Muscle of leg (tissue), 3 donors: ENCODE measurements at regions not wholly inside any gene's neighbourhood (a gene's known extent, or its start where the extent isn't known, plus 50 kb on each side); places are given as distances from the start of the nearest gene placed in this dataset.

ENCODE experiments used
- DNase-seq: peaks from one replicate; pipeline ENCODE4 v3.0.0; 2013
- H3K27ac ChIP-seq: one replicate; pipeline ENCODE4 v1.5.1; 2013; ENCODE audit warnings: mild to moderate bottlenecking, low read length, control low read depth
- H3K27me3 ChIP-seq: one replicate; pipeline ENCODE4 v1.6.1; 2013; ENCODE audit warnings: low read length; ENCODE audit not compliant: control insufficient read depth, insufficient read depth
- H3K36me3 ChIP-seq: one replicate; pipeline ENCODE4 v1.6.1; 2013; ENCODE audit warnings: low read length; ENCODE audit not compliant: control insufficient read depth, insufficient read depth
- H3K4me1 ChIP-seq: one replicate; pipeline ENCODE4 v1.6.1; 2013; ENCODE audit warnings: low read length; ENCODE audit not compliant: control insufficient read depth, insufficient read depth
- H3K4me3 ChIP-seq: one replicate; pipeline ENCODE4 v1.5.1; 2013; ENCODE audit warnings: low read length, control low read depth
- H3K9me3 ChIP-seq: replicated peaks from 2 replicates; pipeline ENCODE4 v1.6.1; 2013; ENCODE audit warnings: low read depth, low read length; ENCODE audit not compliant: control insufficient read depth
- WGBS: methylation state at CpG from one replicate; pipeline ENCODE4 v1.1.5; 2013; ENCODE audit warnings: missing lambda C conversion rate; ENCODE audit not compliant: insufficient coverage; 5-methylcytosine and 5-hydroxymethylcytosine counted together

DNA sequence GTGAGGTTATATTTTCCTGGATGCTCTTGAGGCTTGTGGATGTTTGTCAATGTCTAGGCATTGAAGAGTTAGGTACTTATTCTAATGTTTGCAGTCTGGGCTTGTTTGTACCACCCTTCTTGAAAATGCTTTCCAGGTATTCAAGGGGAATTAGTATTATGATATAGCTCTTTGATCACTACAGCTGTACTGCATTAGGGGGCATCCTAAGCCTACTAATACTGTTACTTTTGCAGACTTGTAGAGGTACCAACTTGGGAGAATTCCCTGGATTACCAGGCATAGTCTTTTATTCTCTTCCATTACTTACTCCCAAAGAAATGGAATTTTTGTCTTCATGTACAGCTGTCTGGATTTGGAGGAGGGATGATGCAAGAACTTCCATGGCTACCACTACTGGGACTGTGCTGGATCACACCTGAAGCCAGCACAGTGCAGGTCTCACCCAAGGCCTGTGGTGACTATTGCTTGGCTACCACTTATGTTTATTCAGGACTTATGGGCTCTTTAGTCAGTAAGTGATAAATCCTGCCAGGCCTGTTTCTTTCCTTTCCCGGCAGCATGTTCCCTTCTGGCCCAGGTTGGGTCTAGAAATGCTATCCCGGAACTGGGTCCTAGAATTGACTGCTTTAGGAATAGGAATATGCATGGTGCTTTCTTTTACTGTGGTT, 402.9 kb downstream of the IL20RB start:
- H3K9me3 ChIP-seq: peaks cover 7% of the 10 kb centered on the region
- H3K36me3 ChIP-seq: no peaks in the 10 kb centered on the region
- no peak overlapping the region for H3K27ac ChIP-seq
- H3K4me1 ChIP-seq: no peaks in the 10 kb centered on the region
- DNase-seq: no peak
- no peaks in the 10 kb centered on the region for H3K27me3 ChIP-seq
- 43% methylated on average over 1 of the region's 2 CpGs for WGBS
- no peak overlapping the region for H3K4me3 ChIP-seq

DNA sequence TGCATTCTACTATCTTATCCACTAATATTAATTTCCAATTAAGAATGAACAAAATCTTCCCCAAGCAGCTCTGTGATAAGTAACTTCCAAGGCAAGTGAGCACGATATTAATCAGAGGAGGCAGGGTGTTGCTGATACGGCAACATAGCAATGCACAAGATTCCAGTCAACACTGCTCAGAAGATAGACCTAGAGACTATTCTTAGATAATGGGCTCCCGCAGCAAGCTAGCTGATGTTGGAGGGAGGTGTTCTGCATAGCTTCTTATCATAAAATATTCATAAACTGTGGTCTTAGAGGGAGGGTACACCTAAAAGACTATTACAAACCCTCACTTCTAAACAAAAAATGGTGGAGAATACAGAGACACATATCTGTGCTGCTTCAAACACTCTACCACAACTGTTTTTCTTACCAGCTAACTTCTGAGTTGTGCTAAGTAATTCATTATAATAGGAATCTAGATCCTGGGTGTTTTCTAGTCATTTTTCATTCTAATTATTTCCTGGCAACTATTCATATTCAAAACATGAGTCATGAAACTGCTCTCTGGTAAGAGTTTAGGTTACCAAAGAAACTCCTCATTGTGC, 382.0 kb upstream of the SOX14 start:
- no peak overlapping the region for H3K4me3 ChIP-seq
- no peaks in the 10 kb centered on the region for H3K4me1 ChIP-seq
- peaks cover 3% of the 10 kb centered on the region for H3K9me3 ChIP-seq
- no peak for DNase-seq
- H3K27ac ChIP-seq: no peak overlapping the region
- 100% methylated on average over 1 of the region's 3 CpGs for WGBS
- H3K36me3 ChIP-seq: no peaks in the 10 kb centered on the region
- no peaks in the 10 kb centered on the region for H3K27me3 ChIP-seq

DNA sequence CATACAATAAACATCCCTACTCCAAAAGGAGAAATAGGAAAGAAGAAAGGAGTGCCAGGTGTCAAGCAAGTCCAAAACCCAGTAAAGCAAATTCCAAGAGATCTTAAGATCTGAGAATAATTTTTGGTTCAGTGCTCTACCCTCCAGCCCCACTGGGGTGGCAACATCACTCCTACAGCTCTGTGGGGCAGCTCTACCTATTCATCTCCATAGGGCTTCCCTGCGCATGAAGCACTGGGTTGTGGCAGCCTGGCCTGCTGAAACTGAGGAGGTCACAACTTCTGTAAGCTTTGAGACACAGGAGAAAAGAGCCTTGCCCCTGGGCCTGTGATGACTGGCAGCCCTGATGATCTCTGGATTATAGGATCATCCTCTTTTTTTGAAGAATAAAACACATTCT, 378.2 kb upstream of the SOX14 start:
- Histone ChIP-seq H3K4me1 (no peaks in the 10 kb centered on the region), H3K27me3 (no peaks in the 10 kb centered on the region), H3K4me3 (no peak overlapping the region), H3K9me3 (no peaks in the 10 kb centered on the region), H3K36me3 (no peaks in the 10 kb centered on the region), H3K27ac (no peak overlapping the region)
- DNase-seq: no peak
- 100% methylated on average over 1 of the region's 1 CpG for WGBS

DNA sequence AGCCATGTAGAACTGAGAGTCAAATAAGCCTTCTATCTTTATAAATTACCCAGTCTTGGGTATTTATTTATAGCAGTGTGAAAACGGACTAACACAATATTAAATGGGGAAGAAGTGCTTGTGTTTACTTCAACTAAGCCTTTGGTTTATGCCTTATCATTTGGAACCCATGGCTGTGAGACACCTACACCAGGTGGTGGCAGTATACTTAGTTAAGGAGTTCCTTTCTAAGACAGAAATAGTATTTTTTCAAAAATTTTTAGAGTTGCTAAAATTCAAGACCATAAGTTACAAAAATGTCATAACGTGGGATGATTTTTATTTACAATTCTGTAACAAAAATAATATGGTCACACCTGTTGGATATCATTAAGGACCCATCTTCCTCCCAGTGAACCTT, 354.5 kb upstream of the SOX14 start:
- Histone ChIP-seq H3K9me3 (no peaks in the 10 kb centered on the region), H3K4me3 (no peak overlapping the region), H3K4me1 (no peaks in the 10 kb centered on the region), H3K27me3 (no peaks in the 10 kb centered on the region), H3K36me3 (no peaks in the 10 kb centered on the region), H3K27ac (no peak overlapping the region)
- no peak for DNase-seq
- WGBS: no CpG with 5 or more reads among the region's 2 CpGs

DNA sequence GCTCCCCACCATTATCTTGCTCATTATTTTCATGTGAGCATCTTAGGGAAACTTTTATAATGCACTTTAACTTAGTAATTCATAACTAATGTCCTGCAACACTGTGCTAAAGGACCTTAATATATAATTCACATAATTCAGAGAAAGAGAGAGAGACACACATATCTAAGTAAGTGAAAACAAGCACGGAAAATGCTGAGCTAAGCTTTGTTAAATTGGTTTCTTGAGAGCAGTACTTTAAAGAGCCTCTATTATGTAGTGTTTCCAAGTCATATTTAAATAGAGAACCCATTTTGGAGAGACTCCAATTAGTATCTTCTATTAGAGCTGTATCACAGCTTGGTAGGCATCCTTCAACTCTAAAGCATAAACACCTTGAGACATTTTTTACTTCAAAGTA, 354.1 kb upstream of the SOX14 start:
- H3K4me1 ChIP-seq: no peaks in the 10 kb centered on the region
- no peaks in the 10 kb centered on the region for H3K9me3 ChIP-seq
- H3K36me3 ChIP-seq: no peaks in the 10 kb centered on the region
- DNase-seq: no peak
- H3K4me3 ChIP-seq: no peak overlapping the region
- no peak overlapping the region for H3K27ac ChIP-seq
- WGBS: no CpG with 5 or more reads among the region's 1 CpG
- no peaks in the 10 kb centered on the region for H3K27me3 ChIP-seq

DNA sequence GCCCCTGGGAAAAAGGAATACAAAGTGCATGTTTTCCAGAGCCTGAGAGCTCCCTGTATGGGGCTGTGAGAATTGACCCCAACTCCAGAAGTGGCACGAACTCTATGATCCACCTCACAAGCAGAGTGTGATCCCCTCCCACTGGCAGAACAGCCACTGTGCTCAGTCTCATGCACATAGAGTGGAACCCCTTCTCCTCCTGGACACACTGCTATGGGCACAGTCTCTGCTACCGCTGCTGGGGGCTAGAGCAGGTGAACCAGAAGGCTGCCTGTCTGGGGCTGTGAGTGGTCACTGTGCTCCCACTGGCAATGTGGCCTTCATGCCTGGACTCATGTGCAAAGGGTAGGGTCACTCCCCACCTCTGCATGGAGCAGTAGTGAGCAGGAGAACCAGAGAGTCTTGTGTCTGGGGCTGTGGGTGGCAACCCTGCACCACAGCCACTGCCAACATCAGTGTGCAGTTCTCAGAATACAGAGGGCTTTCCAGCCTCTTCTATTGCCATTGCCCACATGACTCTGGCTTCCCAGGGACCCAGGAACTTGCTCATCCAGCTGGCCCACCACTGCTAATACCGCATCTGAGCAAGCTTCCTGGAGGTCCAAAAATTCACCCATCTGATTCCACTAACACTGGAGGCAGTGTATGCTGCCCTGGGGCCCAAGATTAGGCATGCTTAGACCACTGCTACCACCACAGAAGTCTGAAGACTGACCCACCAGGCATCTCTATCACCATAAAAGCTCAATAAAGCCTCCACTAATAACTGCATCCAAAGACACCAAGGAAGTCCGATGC, 343.7 kb upstream of the SOX14 start:
- no peaks in the 10 kb centered on the region for H3K36me3 ChIP-seq
- no peak overlapping the region for H3K4me3 ChIP-seq
- 87% methylated on average over 3 of the region's 4 CpGs for WGBS
- H3K9me3 ChIP-seq: peaks cover 14% of the 10 kb centered on the region
- no peak overlapping the region for H3K27ac ChIP-seq
- no peak for DNase-seq
- H3K27me3 ChIP-seq: no peaks in the 10 kb centered on the region
- no peaks in the 10 kb centered on the region for H3K4me1 ChIP-seq

DNA sequence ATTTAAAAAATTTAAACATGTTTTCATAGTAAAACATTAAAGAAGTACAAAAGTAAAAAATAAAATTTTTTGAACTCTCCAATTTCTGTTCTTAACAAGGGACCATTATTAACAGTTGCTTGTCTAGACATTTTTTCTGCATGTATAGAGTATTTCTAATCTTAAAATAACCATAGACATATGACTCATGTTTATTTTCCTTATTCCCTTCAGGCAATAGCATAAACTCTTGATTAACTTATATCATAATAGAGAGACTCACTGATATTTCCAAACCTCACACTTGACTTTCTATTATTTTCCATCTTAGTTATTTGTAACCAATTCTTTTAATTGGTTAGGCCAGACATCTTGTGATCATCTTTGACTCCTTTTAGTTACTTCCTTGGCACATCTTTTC, 325.6 kb upstream of the SOX14 start:
- Histone ChIP-seq H3K4me1 (no peaks in the 10 kb centered on the region), H3K4me3 (no peak overlapping the region), H3K27me3 (no peaks in the 10 kb centered on the region), H3K36me3 (no peaks in the 10 kb centered on the region), H3K9me3 (no peaks in the 10 kb centered on the region), H3K27ac (no peak overlapping the region)
- DNase-seq: no peak

DNA sequence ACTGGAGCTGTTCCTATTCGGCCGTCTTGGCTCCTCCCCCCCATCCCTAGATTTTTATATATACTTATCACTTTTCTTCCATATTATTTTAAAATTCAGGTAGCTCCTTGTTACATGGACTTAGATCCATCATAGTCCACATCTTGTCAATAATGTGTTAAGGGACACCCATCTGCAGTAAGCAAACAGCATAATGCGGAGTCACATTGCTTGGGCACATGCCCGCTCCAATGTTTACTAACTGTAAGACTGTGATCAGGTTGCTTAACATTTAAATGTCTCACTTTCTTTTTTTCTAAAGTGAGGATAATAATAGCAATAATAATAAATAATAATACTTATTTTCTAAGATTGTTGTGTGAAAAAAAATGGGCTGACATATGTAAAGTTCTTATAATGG, 303.2 kb upstream of the SOX14 start:
- H3K27me3 ChIP-seq: no peaks in the 10 kb centered on the region
- no peak overlapping the region for H3K4me3 ChIP-seq
- DNase-seq: no peak
- H3K9me3 ChIP-seq: no peaks in the 10 kb centered on the region
- no peaks in the 10 kb centered on the region for H3K4me1 ChIP-seq
- WGBS: no CpG with 5 or more reads among the region's 4 CpGs
- H3K27ac ChIP-seq: no peak overlapping the region
- no peaks in the 10 kb centered on the region for H3K36me3 ChIP-seq

DNA sequence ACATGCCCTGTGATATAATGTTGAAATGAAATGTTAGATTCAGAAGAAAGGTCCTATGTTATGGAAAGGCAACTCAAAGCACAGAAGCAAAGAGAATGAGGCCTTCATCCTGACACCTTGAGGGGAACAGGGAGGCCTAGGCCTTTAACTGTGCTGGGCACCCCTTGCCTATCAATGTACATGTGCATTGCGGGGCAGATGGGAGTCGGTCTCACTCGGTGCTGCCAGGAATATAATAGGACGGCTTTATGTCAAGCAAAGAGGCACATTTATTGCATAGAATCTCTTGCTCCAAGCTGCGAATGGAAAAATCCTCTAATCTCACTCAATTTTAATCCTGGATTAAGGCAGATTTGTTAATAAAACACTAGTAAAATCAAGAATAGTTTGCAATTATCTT, 301.0 kb upstream of the SOX14 start:
- Histone ChIP-seq H3K4me1 (no peaks in the 10 kb centered on the region), H3K9me3 (no peaks in the 10 kb centered on the region), H3K36me3 (no peaks in the 10 kb centered on the region), H3K27ac (no peak overlapping the region), H3K4me3 (no peak overlapping the region), H3K27me3 (no peaks in the 10 kb centered on the region)
- DNase-seq: no peak
- no CpG with 5 or more reads among the region's 5 CpGs for WGBS

DNA sequence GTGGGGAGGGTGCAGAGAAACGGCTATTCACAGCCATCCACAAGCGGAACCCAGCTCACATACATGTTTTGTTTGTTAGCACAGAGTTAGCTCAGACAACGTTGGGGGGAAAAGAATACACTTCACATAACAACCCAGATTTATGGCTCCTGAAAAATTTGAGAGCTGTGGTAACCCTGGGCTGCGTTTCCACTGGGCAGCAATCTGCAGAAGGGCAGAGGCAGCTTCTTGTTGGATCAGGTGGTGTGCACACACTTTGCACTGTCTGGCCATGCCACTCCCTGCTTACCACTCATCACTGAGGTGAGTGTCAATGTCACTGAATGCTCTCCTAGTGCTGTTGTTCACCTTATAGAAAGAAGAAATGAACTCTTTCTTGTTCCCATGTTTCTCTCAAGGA, 299.8 kb upstream of the SOX14 start:
- Histone ChIP-seq H3K27me3 (no peaks in the 10 kb centered on the region), H3K27ac (no peak overlapping the region), H3K36me3 (no peaks in the 10 kb centered on the region), H3K4me3 (no peak overlapping the region), H3K4me1 (no peaks in the 10 kb centered on the region), H3K9me3 (no peaks in the 10 kb centered on the region)
- DNase-seq: no peak
- WGBS: no CpG with 5 or more reads among the region's 4 CpGs
